ENCODE measurements at regions not wholly inside any gene's neighbourhood (a gene's known extent, or its start where the extent isn't known, plus 50 kb on each side); places are given as distances from the start of the nearest gene placed in this dataset.

- TF ChIP-seq CTCF (IDR thresholded peaks at IDR 0.05; ENCODE audit: low read depth, low read length) = no peak
- no peak overlapping the region for H3K4me3 ChIP-seq (replicated peaks in 1 of 2; ENCODE audit: low read depth in 2 of 2, low read length in 2 of 2)
- DNase-seq (ENCODE audit: low read depth in 2 of 2) = no peak
Measured at GRCh38 chr15:93378558-93378957, 289.5 kb upstream of the RGMA start.

- no peak overlapping the region for H3K4me3 ChIP-seq (replicated peaks in 1 of 2; ENCODE audit: low read depth in 2 of 2, low read length in 2 of 2)
- TF ChIP-seq CTCF (IDR thresholded peaks at IDR 0.05; ENCODE audit: low read depth, low read length) = no peak
- no peak for DNase-seq (ENCODE audit: low read depth in 2 of 2)
Measured at GRCh38 chr15:93372865-93373223, 283.8 kb upstream of the RGMA start.

- no peak for DNase-seq (ENCODE audit: low read depth in 2 of 2)
- no peak for TF ChIP-seq CTCF (IDR thresholded peaks at IDR 0.05; ENCODE audit: low read depth, low read length)
- H3K4me3 ChIP-seq (replicated peaks in 1 of 2; ENCODE audit: low read depth in 2 of 2, low read length in 2 of 2) = no peak overlapping the region
Measured at GRCh38 chr15:93372208-93372864, 283.3 kb upstream of the RGMA start.

- TF ChIP-seq CTCF (IDR thresholded peaks at IDR 0.05; ENCODE audit: low read depth, low read length) = no peak
- no peak for DNase-seq (ENCODE audit: low read depth in 2 of 2)
- no peak overlapping the region for H3K4me3 ChIP-seq (replicated peaks in 1 of 2; ENCODE audit: low read depth in 2 of 2, low read length in 2 of 2)
Measured at GRCh38 chr15:93366387-93367100, 277.5 kb upstream of the RGMA start.

GRCh38 chr15:93362821-93363220 is 273.8 kb upstream of the RGMA start:
- DNase-seq (ENCODE audit: low read depth in 2 of 2) = no peak

GRCh38 chr15:93362203-93362602 is 273.2 kb upstream of the RGMA start:
- TF ChIP-seq CTCF (IDR thresholded peaks at IDR 0.05; ENCODE audit: low read depth, low read length) = no peak
- DNase-seq (ENCODE audit: low read depth in 2 of 2) = no peak
- H3K4me3 ChIP-seq (replicated peaks in 1 of 2; ENCODE audit: low read depth in 2 of 2, low read length in 2 of 2) = no peak overlapping the region

More at GRCh38 chr15:93362821-93363220, 273.8 kb upstream of the RGMA start:
- H3K4me3 ChIP-seq (replicated peaks in 1 of 2; ENCODE audit: low read depth in 2 of 2, low read length in 2 of 2) = no peak overlapping the region
- no peak for TF ChIP-seq CTCF (IDR thresholded peaks at IDR 0.05; ENCODE audit: low read depth, low read length)

Data from cardiac fibroblast (primary cell).